ENCODE measurements at regions not wholly inside any gene's neighbourhood (a gene's known extent, or its start where the extent isn't known, plus 50 kb on each side); places are given as distances from the start of the nearest gene placed in this dataset.

DNA sequence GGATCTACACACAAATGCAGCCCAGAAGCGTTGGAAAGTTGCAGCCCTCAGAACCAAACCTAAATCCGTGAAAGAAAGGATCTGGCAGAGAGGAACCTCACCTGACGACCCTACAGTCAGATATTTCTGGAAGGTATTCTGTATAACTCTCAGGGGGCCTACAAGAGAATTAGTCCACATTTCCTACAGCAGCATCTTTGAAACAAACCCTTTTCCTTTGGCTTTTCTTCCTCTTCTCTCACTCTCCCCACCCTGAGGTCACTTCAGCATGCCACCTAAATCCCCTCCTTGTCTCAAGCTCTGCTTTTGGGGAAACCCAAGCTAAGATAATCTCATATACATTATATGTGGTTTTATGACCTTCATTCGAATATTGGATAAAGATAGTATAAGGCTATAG lies 719.0 kb upstream of the MIR17HG start:
- DNase-seq (ENCODE audit: extremely low read depth, low read depth), result no peak
- TF ChIP-seq, protein P1, sequence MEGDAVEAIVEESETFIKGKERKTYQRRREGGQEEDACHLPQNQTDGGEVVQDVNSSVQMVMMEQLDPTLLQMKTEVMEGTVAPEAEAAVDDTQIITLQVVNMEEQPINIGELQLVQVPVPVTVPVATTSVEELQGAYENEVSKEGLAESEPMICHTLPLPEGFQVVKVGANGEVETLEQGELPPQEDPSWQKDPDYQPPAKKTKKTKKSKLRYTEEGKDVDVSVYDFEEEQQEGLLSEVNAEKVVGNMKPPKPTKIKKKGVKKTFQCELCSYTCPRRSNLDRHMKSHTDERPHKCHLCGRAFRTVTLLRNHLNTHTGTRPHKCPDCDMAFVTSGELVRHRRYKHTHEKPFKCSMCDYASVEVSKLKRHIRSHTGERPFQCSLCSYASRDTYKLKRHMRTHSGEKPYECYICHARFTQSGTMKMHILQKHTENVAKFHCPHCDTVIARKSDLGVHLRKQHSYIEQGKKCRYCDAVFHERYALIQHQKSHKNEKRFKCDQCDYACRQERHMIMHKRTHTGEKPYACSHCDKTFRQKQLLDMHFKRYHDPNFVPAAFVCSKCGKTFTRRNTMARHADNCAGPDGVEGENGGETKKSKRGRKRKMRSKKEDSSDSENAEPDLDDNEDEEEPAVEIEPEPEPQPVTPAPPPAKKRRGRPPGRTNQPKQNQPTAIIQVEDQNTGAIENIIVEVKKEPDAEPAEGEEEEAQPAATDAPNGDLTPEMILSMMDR (IDR thresholded peaks at IDR 0.05; ENCODE audit: low read depth, low read length), result no peak

DNA sequence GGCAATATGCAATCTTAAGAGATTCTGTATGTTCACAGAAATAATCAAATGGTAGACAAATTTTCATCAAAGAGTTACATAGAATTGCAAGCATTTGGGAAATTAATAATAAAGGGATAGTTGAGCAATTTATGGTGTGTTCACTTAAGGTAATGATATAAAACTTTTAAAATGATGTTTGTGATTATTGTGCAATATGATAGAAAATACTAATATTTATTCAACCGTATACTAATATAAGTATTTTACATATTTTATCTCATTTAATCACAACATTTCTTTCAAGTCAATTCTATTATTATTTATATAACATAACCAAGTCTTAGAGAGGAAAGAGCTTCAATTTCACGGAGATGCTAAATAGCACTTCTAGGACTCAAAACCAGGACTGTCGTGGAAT lies 716.8 kb upstream of the MIR17HG start:
- TF ChIP-seq, protein P1 (IDR thresholded peaks at IDR 0.05; ENCODE audit: low read depth, low read length), result no peak
- DNase-seq (ENCODE audit: extremely low read depth, low read depth), result no peak

DNA sequence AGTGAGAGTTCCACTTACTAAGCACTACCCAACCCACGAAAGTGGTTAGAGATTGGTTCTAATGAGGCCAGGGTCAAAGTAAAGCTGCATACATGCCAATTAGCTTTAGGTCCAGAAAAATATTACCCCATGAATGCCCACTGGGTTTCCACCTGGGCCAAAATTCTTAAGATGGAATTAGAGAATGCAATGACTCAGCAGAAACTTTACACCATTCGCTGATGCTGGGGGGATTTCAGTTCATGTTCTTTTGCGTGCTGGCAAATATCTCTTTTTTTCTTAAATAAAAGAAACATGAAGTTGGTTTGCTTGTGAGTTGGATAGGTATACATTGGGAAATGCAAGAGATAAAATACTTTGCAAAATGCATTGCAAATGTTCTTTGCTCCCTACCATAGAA lies 715.3 kb upstream of the MIR17HG start:
- DNase-seq (ENCODE audit: extremely low read depth, low read depth), result no peak
- TF ChIP-seq, protein P1 (IDR thresholded peaks at IDR 0.05; ENCODE audit: low read depth, low read length), result no peak

DNA sequence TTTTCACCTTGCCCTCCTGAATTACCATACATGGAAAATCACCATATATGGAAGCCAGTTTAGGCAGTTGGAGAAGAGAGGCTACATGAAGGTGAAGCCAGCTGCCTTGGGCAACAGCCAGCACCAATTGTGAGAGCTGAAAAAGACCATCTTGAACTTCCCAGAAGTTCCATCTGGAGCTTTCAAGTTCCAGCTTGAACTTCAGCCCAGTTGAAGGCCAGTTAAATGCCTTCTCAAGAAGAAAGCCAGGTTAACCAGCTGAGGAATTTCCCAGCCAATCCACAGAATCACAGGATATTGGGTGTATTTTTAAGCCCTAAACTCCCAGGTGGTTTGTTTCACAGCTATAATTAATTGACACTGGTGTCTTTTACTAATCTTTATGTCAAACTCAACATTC lies 713.6 kb upstream of the MIR17HG start:
- no peak for DNase-seq (ENCODE audit: extremely low read depth, low read depth)

DNA sequence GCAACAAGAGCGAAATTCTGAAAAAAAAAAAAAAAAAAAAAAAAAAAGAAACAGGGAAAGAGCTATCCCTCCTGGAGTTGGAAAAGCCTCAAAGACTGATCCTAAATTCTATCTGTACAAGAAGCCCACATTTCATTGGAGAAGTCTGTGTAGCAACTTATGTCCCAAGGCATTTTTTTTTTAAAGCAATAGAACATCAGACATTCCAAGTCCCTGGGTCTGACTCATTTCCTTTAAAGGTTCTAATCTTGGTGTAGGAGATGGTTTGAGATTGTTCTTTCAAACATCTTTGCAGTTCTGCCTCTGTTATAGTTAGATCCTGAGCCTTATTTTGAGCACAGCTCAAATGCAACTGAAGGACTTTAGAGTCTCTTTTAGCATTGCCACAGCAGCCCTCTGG lies 706.5 kb upstream of the MIR17HG start:
- TF ChIP-seq, protein P1 (IDR thresholded peaks at IDR 0.05; ENCODE audit: low read depth, low read length), result no peak
- no peak for DNase-seq (ENCODE audit: extremely low read depth, low read depth)

More for the DNA sequence above, 713.6 kb upstream of the MIR17HG start:
- TF ChIP-seq, protein P1 (IDR thresholded peaks at IDR 0.05; ENCODE audit: low read depth, low read length), result no peak

DNA sequence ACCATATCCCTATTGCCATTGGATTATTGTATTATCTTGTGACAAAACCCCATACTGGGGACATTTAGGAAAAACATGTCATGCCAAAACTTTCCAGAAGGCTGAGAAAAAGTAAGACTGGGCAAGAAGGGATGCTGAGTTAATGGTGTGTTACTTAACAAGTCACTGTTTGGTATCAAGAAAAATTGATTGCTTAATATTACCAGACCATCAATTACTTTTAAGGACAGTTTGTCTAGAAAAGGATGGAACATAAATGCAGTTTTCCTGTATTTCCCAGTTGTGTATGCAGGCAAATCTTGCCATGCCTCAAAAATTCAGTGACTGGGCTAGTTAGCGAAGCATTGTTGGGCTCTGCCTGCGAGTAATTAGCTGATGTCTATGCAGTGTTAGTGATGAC lies 705.6 kb upstream of the MIR17HG start:
- no peak for DNase-seq (ENCODE audit: extremely low read depth, low read depth)
- TF ChIP-seq, protein P1 (IDR thresholded peaks at IDR 0.05; ENCODE audit: low read depth, low read length), result no peak

DNA sequence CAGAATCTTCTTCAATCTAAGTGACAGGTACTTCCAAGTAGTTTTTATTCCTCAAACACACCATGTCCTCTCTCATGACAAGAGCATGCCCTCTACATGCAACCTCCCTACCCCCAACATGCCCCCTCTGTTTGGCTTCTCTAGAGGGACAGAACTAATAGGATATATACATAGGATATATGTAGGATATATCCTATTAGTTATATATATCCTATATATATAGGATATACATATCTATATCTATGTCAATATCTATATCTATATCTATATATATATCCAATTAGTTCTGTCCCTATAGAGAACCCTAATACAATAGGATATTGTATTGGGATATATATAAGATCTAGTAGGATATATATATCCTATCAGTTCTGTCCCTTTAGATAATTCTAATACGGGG lies 701.9 kb upstream of the MIR17HG start:
- no peak for DNase-seq (ENCODE audit: extremely low read depth, low read depth)
- TF ChIP-seq, protein P1 (IDR thresholded peaks at IDR 0.05; ENCODE audit: low read depth, low read length), result no peak

Data from AG09319 (cell line).